ENCODE measurements at regions not wholly inside any gene's neighbourhood (a gene's known extent, or its start where the extent isn't known, plus 50 kb on each side); places are given as distances from the start of the nearest gene placed in this dataset.

- H4K20me1 ChIP-seq (replicated peaks; ENCODE audit: control insufficient read depth, extremely low read depth, insufficient read depth, low read length): no peaks in the 10 kb centered on the region
- no peaks in the 10 kb centered on the region for H3K4me1 ChIP-seq (ENCODE audit: control insufficient read depth, extremely low read depth, insufficient read depth, low read length)
- FAIRE-seq: no peak
- TF ChIP-seq JUN (IDR thresholded peaks at IDR 0.05; ENCODE audit: borderline replicate concordance, insufficient read depth, insufficient read length, low read depth) (no peak), FOS (IDR thresholded peaks at IDR 0.05; ENCODE audit: borderline replicate concordance, insufficient read depth, low read length) (no peak), EZH2 (IDR thresholded peaks at IDR 0.05; ENCODE audit: borderline replicate concordance, low read depth, low read length, severe bottlenecking) (no peak), GATA2 (IDR thresholded peaks at IDR 0.05; ENCODE audit: insufficient read depth, insufficient read length, low read depth, low read length) (no peak), MAX (IDR thresholded peaks at IDR 0.05; ENCODE audit: insufficient read depth, insufficient read length) (no peak), POLR2AphosphoS5 (IDR thresholded peaks at IDR 0.05; ENCODE audit: insufficient read depth, low read depth, low read length) (no peak), POLR2A (IDR thresholded peaks at IDR 0.05; ENCODE audit: low read depth, low read length) (no peak), MYC (IDR thresholded peaks at IDR 0.05; ENCODE audit: low read depth, low read length) (no peak)
- TF ChIP-seq, protein P1, sequence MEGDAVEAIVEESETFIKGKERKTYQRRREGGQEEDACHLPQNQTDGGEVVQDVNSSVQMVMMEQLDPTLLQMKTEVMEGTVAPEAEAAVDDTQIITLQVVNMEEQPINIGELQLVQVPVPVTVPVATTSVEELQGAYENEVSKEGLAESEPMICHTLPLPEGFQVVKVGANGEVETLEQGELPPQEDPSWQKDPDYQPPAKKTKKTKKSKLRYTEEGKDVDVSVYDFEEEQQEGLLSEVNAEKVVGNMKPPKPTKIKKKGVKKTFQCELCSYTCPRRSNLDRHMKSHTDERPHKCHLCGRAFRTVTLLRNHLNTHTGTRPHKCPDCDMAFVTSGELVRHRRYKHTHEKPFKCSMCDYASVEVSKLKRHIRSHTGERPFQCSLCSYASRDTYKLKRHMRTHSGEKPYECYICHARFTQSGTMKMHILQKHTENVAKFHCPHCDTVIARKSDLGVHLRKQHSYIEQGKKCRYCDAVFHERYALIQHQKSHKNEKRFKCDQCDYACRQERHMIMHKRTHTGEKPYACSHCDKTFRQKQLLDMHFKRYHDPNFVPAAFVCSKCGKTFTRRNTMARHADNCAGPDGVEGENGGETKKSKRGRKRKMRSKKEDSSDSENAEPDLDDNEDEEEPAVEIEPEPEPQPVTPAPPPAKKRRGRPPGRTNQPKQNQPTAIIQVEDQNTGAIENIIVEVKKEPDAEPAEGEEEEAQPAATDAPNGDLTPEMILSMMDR (IDR thresholded peaks at IDR 0.05; ENCODE audit: extremely low read depth in 1 of 2, insufficient read depth in 1 of 2, low read depth in 1 of 2, low read length in 2 of 2): no peak
- H3K27ac ChIP-seq (ENCODE audit: insufficient read depth, low read depth, low read length): no peak overlapping the region
- no peak overlapping the region for H2AFZ ChIP-seq (ENCODE audit: low read depth, low read length)
- no peaks in the 10 kb centered on the region for H3K27me3 ChIP-seq (ENCODE audit: control insufficient read depth in 2 of 2, insufficient read depth in 2 of 2, low read length in 2 of 2)
- H3K4me2 ChIP-seq (ENCODE audit: insufficient read depth, low read length): no peak overlapping the region
- no TSS peak for BruUV-seq (replicated peaks)
- no peak overlapping the region for H3K4me3 ChIP-seq (replicated peaks in 1 of 3; ENCODE audit: insufficient read depth in 1 of 3, low read depth in 1 of 3, low read length in 3 of 3)
- no peaks in the 10 kb centered on the region for H3K36me3 ChIP-seq (ENCODE audit: control insufficient read depth in 2 of 2, extremely low read depth in 1 of 2, insufficient read depth in 2 of 2, low read length in 2 of 2)
- ChIA-PET POLR2A (no interaction called here), CTCF (no interaction called here)
- no peaks in the 10 kb centered on the region for H3K79me2 ChIP-seq (ENCODE audit: control insufficient read depth, insufficient read depth, low read length)
- H3K9me1 ChIP-seq (replicated peaks; ENCODE audit: control insufficient read depth, extremely low read depth, insufficient read depth, low read length): no peaks in the 10 kb centered on the region
- intact Hi-C loops (cut with micrococcal nuclease): no loop called here
- no peak for DNase-seq (ENCODE audit: low read depth, low spot score)
- dilution Hi-C loops (cut with MboI; ENCODE audit: extremely low pct_ligation_motif_present, low sequenced_read_pairs): no loop called here
- H3K9ac ChIP-seq (replicated peaks; ENCODE audit: extremely low read depth, insufficient read depth, low read length): no peak overlapping the region
- H3K9me3 ChIP-seq (replicated peaks; ENCODE audit: control insufficient read depth, insufficient read depth, low read length): no peaks in the 10 kb centered on the region
Observed at GRCh38 chr9:1521547-1521946, 471.4 kb downstream of the DMRT2 start.

Measured in endothelial cell of umbilical vein (primary cell).